NCI-H2196 (cell line): ENCODE measurements at regions not wholly inside any gene's neighbourhood (a gene's known extent, or its start where the extent isn't known, plus 50 kb on each side); places are given as distances from the start of the nearest gene placed in this dataset.

Experiments used
- DNase-seq: peaks from one replicate; lab custom pipeline; 2025; ENCODE audit not compliant: unreplicated experiment; lab: John Stamatoyannopoulos, UW

GRCh38 chr14:22003461-22003860, 329.8 kb upstream of the OR4E1 start:
- no peak for DNase-seq

- DNase-seq: no peak
Observed at GRCh38 chr14:22002860-22003284, 329.3 kb upstream of the OR4E1 start.

GRCh38 chr14:21999402-21999801, 325.8 kb upstream of the OR4E1 start:
- DNase-seq: no peak

GRCh38 chr14:21997300-21997699, 323.7 kb upstream of the OR4E1 start:
- no peak for DNase-seq

- no peak for DNase-seq
Observed at GRCh38 chr14:21995332-21995731, 321.7 kb upstream of the OR4E1 start.

GRCh38 chr14:21993837-21994236, 320.2 kb upstream of the OR4E1 start:
- no peak for DNase-seq

- DNase-seq: no peak
Observed at GRCh38 chr14:21993070-21993469, 319.5 kb upstream of the OR4E1 start.

- no peak for DNase-seq
Observed at GRCh38 chr14:21991130-21991529, 317.5 kb upstream of the OR4E1 start.

- DNase-seq: no peak
Observed at GRCh38 chr14:21990116-21990515, 316.5 kb upstream of the OR4E1 start.

- DNase-seq: no peak
Observed at GRCh38 chr14:21989090-21989489, 315.5 kb upstream of the OR4E1 start.

GRCh38 chr14:21988413-21988812, 314.8 kb upstream of the OR4E1 start:
- no peak for DNase-seq

- DNase-seq: peak; percentile 5
Observed at GRCh38 chr14:21987937-21988336, 314.3 kb upstream of the OR4E1 start.

GRCh38 chr14:21985081-21985480, 311.5 kb upstream of the OR4E1 start:
- DNase-seq: no peak

- no peak for DNase-seq
Observed at GRCh38 chr14:21978999-21979314, 305.3 kb upstream of the OR4E1 start.

GRCh38 chr14:21978184-21978998, 304.8 kb upstream of the OR4E1 start:
- peak; percentile 7 for DNase-seq

- DNase-seq: no peak
Observed at GRCh38 chr14:21974741-21975140, 301.1 kb upstream of the OR4E1 start.

GRCh38 chr14:21965042-21965441, 291.4 kb upstream of the OR4E1 start:
- no peak for DNase-seq

GRCh38 chr14:21964180-21964579, 290.6 kb upstream of the OR4E1 start:
- no peak for DNase-seq

GRCh38 chr14:21960636-21961035, 287.0 kb upstream of the OR4E1 start:
- no peak for DNase-seq

- DNase-seq: no peak
Observed at GRCh38 chr14:21941885-21942284, 268.3 kb upstream of the OR4E1 start.

- no peak for DNase-seq
Observed at GRCh38 chr14:21940887-21941856, 267.6 kb upstream of the OR4E1 start.

- DNase-seq: no peak
Observed at GRCh38 chr14:21939836-21940235, 266.2 kb upstream of the OR4E1 start.
